GM18867 (cell line): ENCODE measurements at regions not wholly inside any gene's neighbourhood (a gene's known extent, or its start where the extent isn't known, plus 50 kb on each side); places are given as distances from the start of the nearest gene placed in this dataset.

Source experiments
- ATAC-seq: cut with Tn5 transposase; IDR thresholded peaks from one replicate; pipeline ENCODE4 v1.9.1; 2021; ENCODE audit warnings: mild to moderate bottlenecking, moderate library complexity; ENCODE audit not compliant: unreplicated experiment

GRCh38 chr10:131621784-131622624 lies 278.8 kb upstream of the PPP2R2D start:
- no peak for ATAC-seq

DNA sequence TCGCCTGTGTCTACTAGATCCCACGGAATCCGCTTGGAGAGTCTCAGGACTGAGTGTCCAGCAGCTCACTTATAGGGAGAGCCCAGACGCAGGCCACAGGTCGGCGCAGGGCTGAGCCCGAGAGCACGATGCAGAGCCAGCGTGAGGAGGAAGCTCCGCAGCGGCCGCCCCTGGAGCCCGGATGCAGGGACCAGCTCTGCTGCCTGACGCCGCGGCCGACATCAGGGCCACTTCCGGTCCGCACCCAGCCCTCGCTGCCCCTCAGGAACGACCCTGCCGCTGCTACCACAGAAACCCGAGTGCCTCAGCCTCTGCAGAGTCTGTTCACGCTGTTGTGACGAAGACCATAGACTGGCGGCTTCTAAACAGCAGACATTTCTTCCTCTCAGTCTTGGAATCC lies 275.8 kb upstream of the PPP2R2D start:
- ATAC-seq: no peak

GRCh38 chr10:131626274-131626673 lies 274.5 kb upstream of the PPP2R2D start:
- ATAC-seq: no peak

- no peak for ATAC-seq
Measured at GRCh38 chr10:131629026-131629770, 271.6 kb upstream of the PPP2R2D start.

DNA sequence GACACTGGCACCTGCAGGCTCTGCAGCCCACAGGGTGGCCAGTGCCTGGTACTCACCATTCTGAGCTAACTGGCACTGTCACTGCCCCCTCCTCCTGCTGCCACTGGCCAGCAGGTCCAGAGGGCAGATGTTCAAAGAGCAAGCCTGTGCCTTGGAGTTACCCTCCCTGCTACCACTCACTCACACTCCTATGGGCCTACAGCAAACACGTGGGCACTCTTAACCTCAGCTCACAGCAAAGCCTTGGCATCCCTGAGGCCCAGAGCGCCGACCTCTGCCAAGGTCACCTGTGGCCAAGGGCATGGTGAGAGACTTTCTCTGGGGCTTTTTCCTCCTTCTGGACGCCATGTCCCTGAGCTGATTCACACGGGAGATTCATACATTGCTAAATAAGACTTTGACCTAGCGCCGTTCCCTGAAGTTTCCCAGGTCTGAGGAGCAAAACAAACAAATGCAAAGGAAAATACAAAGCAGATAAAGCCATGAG lies 270.0 kb upstream of the PPP2R2D start:
- ATAC-seq: no peak

DNA sequence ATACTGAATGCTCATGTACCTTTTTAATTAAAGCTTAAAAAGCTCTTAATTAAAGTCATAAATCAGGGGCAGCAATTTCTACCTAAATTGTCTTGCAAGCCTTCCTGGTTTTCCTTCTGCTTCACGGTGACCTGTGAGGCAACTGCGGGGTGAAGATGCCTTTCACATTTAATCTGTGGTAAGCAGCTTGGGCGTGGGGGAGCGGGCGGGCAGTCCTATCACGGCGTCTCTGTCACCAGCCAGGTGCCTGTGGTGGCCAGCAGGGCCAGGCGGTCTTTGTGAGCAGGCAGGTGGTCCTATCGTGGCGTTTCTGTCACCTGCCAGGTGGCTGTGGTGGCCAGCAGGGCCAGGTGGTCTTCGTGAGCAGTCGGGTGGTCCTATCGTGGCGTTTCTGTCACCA lies 269.2 kb upstream of the PPP2R2D start:
- no peak for ATAC-seq

DNA sequence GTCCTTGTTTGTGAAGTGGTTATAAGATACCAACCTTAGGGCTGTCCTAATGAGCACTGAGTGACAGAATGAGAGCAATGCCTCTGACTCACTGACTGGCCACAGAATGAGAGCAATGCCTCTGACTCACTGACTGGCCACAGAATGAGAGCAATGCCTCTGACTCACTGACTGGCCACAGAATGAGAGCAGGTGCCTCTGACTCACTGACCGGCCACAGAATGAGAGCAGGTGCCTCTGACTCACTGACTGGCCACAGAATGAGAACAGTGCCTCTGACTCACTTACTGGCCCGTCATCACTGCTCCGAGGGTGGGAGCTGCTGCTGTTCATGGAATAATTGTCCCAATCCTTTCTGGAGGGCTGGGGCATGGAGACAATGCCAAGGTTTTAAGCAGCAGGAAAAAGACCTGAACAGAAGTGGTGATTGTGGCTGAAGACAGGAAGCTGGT lies 265.2 kb upstream of the PPP2R2D start:
- ATAC-seq: no peak

DNA sequence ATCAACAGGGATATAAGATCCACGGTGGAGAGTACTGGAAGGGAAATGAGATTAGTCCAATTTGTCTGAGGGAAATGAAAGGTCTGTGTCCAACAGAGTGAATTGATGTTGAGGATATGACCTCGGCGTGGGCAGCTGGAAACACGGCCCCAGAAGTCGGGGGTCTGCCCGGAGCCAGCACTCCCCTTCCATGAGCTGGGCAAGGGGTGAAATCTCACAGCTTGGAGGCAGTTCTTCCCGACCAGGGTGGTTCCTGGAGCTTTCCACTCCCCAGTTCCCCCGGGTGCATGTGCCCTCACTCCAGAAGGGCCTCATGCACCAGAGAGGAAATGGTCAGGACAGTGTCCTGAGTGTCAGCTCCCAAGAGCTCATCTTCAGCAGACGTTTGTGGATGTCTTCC lies 264.7 kb upstream of the PPP2R2D start:
- ATAC-seq: no peak

GRCh38 chr10:131636841-131637724 lies 263.7 kb upstream of the PPP2R2D start:
- no peak for ATAC-seq

DNA sequence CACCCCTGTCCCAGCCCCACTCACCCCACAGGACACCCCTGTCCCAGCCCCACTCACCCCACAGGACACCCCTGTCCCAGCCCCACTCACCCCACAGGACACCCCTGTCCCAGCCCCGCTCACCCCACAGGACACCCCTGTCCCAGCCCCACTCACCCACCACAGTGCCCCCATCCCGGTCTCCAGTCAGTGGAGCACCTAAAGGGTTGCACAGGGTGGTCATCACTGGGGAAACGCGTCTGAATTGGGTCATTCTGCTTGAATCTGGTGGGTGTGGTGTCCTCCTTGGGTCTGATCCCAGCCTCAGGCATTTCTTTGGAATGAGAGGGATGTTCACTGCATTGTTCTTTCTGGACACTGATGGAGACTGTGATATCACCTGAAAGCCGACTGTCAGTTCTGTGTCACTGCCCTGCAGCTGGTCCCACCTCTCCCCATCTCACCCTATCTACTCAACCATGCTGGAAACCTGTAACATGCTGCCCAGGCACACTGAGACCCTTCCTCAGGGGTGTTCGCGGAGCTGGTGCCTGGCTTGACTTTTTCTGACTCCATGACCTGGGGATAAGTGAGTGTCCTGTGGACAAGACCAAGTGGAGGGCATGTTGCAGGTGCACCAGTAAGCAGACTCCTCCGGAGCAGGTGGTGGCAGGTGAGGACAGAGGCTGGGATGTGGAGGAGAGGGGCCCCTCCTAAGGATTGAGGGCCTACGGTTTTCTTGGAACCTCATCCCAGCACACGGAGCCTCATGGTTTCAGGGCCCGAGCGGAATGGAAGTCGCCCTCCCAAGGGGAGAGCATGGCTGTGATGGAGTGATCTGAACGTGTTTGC lies 262.5 kb upstream of the PPP2R2D start:
- no peak for ATAC-seq

GRCh38 chr10:131638880-131639278 lies 261.9 kb upstream of the PPP2R2D start:
- ATAC-seq: no peak

GRCh38 chr10:131640045-131640644 lies 260.7 kb upstream of the PPP2R2D start:
- ATAC-seq: no peak

- ATAC-seq: peak; percentile 97
Measured at GRCh38 chr10:131641231-131641630, 259.6 kb upstream of the PPP2R2D start.

DNA sequence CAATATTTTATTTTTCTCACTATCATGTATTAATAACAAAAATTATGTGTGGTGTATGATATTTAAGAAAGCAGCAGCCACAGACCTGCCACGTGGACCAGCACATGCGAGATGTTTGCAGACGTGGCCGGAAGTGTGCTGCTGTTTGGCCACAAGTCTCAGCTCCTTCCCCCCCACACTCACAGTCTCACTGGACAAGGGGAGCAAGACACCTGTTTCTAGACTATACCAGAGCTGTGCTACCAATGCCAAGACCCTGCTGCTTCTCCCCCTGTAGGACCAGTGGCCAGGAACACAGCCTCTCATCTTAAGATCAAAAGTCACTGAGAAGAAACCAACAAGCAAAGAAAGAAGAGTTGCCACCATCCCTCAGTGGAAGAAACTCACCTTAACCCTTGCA lies 258.9 kb upstream of the PPP2R2D start:
- no peak for ATAC-seq

DNA sequence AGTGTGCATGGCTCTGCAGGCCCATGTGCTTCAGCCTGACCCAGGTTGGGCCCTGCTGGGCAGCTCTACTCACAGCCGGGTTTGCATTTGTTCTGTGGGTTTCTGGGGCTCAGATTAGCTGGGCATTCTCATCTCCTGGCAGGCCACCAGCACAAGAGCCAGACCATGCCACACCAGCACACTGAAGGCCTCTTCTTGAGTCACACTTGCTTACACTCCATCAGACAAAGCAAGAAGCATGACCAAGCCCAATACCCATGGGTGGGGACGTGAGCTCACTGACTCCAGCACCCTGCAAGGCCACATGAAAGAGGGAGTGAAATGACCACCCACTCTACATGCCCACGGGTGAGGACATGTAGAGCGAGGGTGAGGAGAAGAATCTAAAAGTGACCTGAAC lies 257.8 kb upstream of the PPP2R2D start:
- no peak for ATAC-seq

DNA sequence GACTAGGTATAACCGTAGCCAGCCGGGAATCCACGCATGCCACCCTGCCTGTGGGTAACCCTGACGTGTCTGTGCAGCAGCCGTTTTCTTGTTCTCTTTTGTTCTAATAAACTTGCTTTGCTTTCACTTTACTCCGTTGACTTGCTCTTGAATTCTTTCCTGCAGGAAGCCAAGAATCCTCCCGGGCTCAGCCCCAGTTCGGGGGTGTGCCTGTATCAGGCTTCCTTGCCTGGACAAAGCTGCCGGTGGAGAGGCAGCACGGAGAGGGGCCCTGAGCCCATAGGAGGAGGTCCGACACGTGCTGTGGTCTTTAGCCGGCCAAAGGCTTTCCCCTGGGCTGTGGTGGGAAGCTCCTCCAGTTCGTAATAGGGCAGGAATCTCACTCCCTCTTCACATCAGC lies 256.5 kb upstream of the PPP2R2D start:
- ATAC-seq: no peak

- no peak for ATAC-seq
Measured at GRCh38 chr10:131644864-131645658, 255.7 kb upstream of the PPP2R2D start.

GRCh38 chr10:131645756-131646155 lies 255.1 kb upstream of the PPP2R2D start:
- no peak for ATAC-seq
